CD14-positive monocyte (primary cell): ENCODE measurements at regions not wholly inside any gene's neighbourhood (a gene's known extent, or its start where the extent isn't known, plus 50 kb on each side); places are given as distances from the start of the nearest gene placed in this dataset.

Source experiments
- DNase-seq, 3 donors: peaks; one replicate each; pipeline ENCODE4 v3.0.0-alpha.2; 2011 to 2022
- H2AFZ ChIP-seq: 2 replicates; pipeline ENCODE4 v1.6.0; 2012; ENCODE audit warnings: mild to moderate bottlenecking, low read depth, low read length, inconsistent platforms; ENCODE audit not compliant: insufficient read depth, poor library complexity, severe bottlenecking
- H3K27ac ChIP-seq, 2 donors: 1 replicate in 1 of 2; 2 replicates in 1 of 2; pipeline ENCODE4 v1.5.1; 2012 to 2013; ENCODE audit warnings: low read length in 2 of 2, control low read depth in 1 of 2, inconsistent platforms in 1 of 2, low read depth in 1 of 2, mild to moderate bottlenecking in 1 of 2
- H3K27me3 ChIP-seq, 2 donors: one replicate each; pipeline versions ENCODE4 v1.6.0 to v1.6.1; 2011 to 2013; ENCODE audit warnings: low read length in 2 of 2; ENCODE audit not compliant: control insufficient read depth in 2 of 2, insufficient read depth in 2 of 2
- H3K36me3 ChIP-seq, 2 donors: replicated peaks in 1 of 2; 1 replicate in 1 of 2; 2 replicates in 1 of 2; pipeline versions ENCODE4 v1.5.1 to v1.6.1; 2012 to 2013; ENCODE audit warnings: low read length in 2 of 2, control low read depth in 1 of 2, inconsistent platforms in 1 of 2, mild to moderate bottlenecking in 1 of 2; ENCODE audit not compliant: insufficient read depth in 2 of 2, control insufficient read depth in 1 of 2
- H3K4me1 ChIP-seq, 2 donors: 1 replicate in 1 of 2; 2 replicates in 1 of 2; pipeline versions ENCODE4 v1.5.1 to v1.6.1; 2012 to 2013; ENCODE audit warnings: low read length in 2 of 2, control low read depth in 1 of 2, inconsistent platforms in 1 of 2, mild to moderate bottlenecking in 1 of 2, moderate library complexity in 1 of 2; ENCODE audit not compliant: insufficient read depth in 2 of 2, control insufficient read depth in 1 of 2
- H3K4me2 ChIP-seq: replicated peaks from 2 replicates; pipeline ENCODE3; 2012; ENCODE audit warnings: low read length, moderate library complexity, mild to moderate bottlenecking; ENCODE audit not compliant: poor library complexity, severe bottlenecking; ENCODE audit errors: extremely low read depth
- H3K4me3 ChIP-seq, 3 experiments: fragments of 200-600 bp in 1 of 3; sonication (generic) in 1 of 3; replicated peaks in 1 of 3; 1 replicate in 2 of 3; 2 replicates in 1 of 3; pipeline ENCODE4 v1.5.1; 2011 to 2013; ENCODE audit warnings: low read length in 3 of 3, mild to moderate bottlenecking in 3 of 3, control low read depth in 2 of 3, low read depth in 2 of 3, inconsistent platforms in 1 of 3, moderate library complexity in 1 of 3
- H3K79me2 ChIP-seq: 2 replicates; pipeline ENCODE4 v1.6.0; 2012; ENCODE audit warnings: mild to moderate bottlenecking, control low read depth, inconsistent platforms, low read length, moderate library complexity; ENCODE audit not compliant: insufficient read depth
- H3K9ac ChIP-seq: 2 replicates; pipeline ENCODE4 v1.6.0; 2017; ENCODE audit warnings: low read length, mild to moderate bottlenecking; ENCODE audit not compliant: insufficient read depth, poor library complexity, severe bottlenecking
- H3K9me3 ChIP-seq, 2 donors: replicated peaks in 1 of 2; 1 replicate in 1 of 2; 2 replicates in 1 of 2; pipeline versions ENCODE4 v1.5.1 to v1.6.1; 2012 to 2013; ENCODE audit warnings: low read length in 2 of 2, control low read depth in 1 of 2; ENCODE audit not compliant: control insufficient read depth in 1 of 2, insufficient read depth in 1 of 2
- H4K20me1 ChIP-seq: 2 replicates; pipeline ENCODE4 v1.6.0; 2012; ENCODE audit warnings: mild to moderate bottlenecking, low read length, control low read depth, moderate library complexity; ENCODE audit not compliant: insufficient read depth
- H3K27ac Mint-ChIP-seq, 7 donors: one replicate each; pipeline ENCODE4 v1.8.0; 2020; ENCODE audit warnings: mild to moderate bottlenecking in 7 of 7, mixed read lengths in 7 of 7, moderate library complexity in 6 of 7, inconsistent platforms in 2 of 7
- H3K27me3 Mint-ChIP-seq, 3 donors: one replicate each; pipeline ENCODE4 v1.8.0; 2021 to 2022; ENCODE audit warnings: low read depth in 3 of 3, mild to moderate bottlenecking in 3 of 3, mixed read lengths in 3 of 3, moderate library complexity in 3 of 3, inconsistent platforms in 1 of 3
- H3K36me3 Mint-ChIP-seq, 2 donors: one replicate each; pipeline ENCODE4 v1.8.0; 2020; ENCODE audit warnings: mixed read lengths in 2 of 2, inconsistent platforms in 1 of 2, mild to moderate bottlenecking in 1 of 2
- H3K4me1 Mint-ChIP-seq: one replicate; pipeline ENCODE4 v1.8.0; 2020; ENCODE audit warnings: mild to moderate bottlenecking, mixed read lengths
- H3K4me3 Mint-ChIP-seq, 2 donors: one replicate each; pipeline ENCODE4 v1.8.0; 2020; ENCODE audit warnings: mild to moderate bottlenecking in 2 of 2, mixed read lengths in 2 of 2, moderate library complexity in 1 of 2
- H3K9me3 Mint-ChIP-seq, 7 donors: one replicate each; pipeline ENCODE4 v1.8.0; 2020 to 2022; ENCODE audit warnings: mixed read lengths in 7 of 7, mild to moderate bottlenecking in 6 of 7, moderate library complexity in 6 of 7, inconsistent platforms in 2 of 7
- CTCF ChIP-seq: fragments of 200-600 bp; IDR thresholded peaks from one replicate; pipeline ENCODE4 v1.8.0; 2022; ENCODE audit warnings: antibody characterized with exemption, mild to moderate bottlenecking
- WGBS: methylation state at CpG from one replicate; pipeline ENCODE4 v1.1.5; 2013; ENCODE audit warnings: missing lambda C conversion rate; ENCODE audit not compliant: insufficient coverage; 5-methylcytosine and 5-hydroxymethylcytosine counted together
- intact Hi-C, 2 donors: fragments of 100-400 bp; cut with micrococcal nuclease; formaldehyde crosslinking; loops; one replicate each; pipeline versions ENCODE4 v1.15.0 to v1.15.1; 2023

- Mint-ChIP-seq H3K9me3 (peaks cover 0 to 7% (median 2%) of the 10 kb centered on the region in 7 donors), H3K4me1 (no peaks in the 10 kb centered on the region), H3K27ac (no peak overlapping the region), H3K36me3 (no peaks in the 10 kb centered on the region), H3K4me3 (no peak overlapping the region), H3K27me3 (no peaks in the 10 kb centered on the region)
- Histone ChIP-seq H3K79me2 (no peaks in the 10 kb centered on the region), H3K9ac (no peak overlapping the region), H3K4me1 (no peaks in the 10 kb centered on the region), H3K9me3 (no peaks in the 10 kb centered on the region), H3K4me3 (no peak overlapping the region), H3K27me3 (no peaks in the 10 kb centered on the region), H3K36me3 (no peaks in the 10 kb centered on the region), H3K27ac (no peak overlapping the region), H4K20me1 (no peaks in the 10 kb centered on the region), H2AFZ (no peak overlapping the region), H3K4me2 (no peak overlapping the region)
- no peak for TF ChIP-seq CTCF
- intact Hi-C loops, result no loop called here
- WGBS, result no CpG with 5 or more reads among the region's 2 CpGs
- no peak for DNase-seq
Observed at GRCh38 chr4:60384516-60384915, 815.6 kb upstream of the ADGRL3 start.

GRCh38 chr4:60389633-60390032, 810.5 kb upstream of the ADGRL3 start:
- no peaks in the 10 kb centered on the region for H3K36me3 ChIP-seq
- H3K4me2 ChIP-seq, result no peak overlapping the region
- no peak overlapping the region for H3K9ac ChIP-seq
- H3K4me1 Mint-ChIP-seq, result no peaks in the 10 kb centered on the region
- no peak overlapping the region for H3K27ac Mint-ChIP-seq
- peaks cover 0 to 10% (median 7%) of the 10 kb centered on the region in 7 donors for H3K9me3 Mint-ChIP-seq
- H3K9me3 ChIP-seq, result peaks cover 0 to 4% of the 10 kb centered on the region in 2 donors
- H3K27me3 ChIP-seq, result no peaks in the 10 kb centered on the region
- no peak overlapping the region for H3K27ac ChIP-seq
- H3K4me1 ChIP-seq, result no peaks in the 10 kb centered on the region
- no peaks in the 10 kb centered on the region for H3K36me3 Mint-ChIP-seq
- no peaks in the 10 kb centered on the region for H4K20me1 ChIP-seq
- H3K27me3 Mint-ChIP-seq, result no peaks in the 10 kb centered on the region
- H3K4me3 Mint-ChIP-seq, result no peak overlapping the region
- DNase-seq, result no peak
- no CpG with 5 or more reads among the region's 4 CpGs for whole genome bisulfite sequencing
- intact Hi-C loops, result no loop called here
- no peak overlapping the region for H2AFZ ChIP-seq
- H3K4me3 ChIP-seq, result no peak overlapping the region
- TF ChIP-seq CTCF, result no peak
- H3K79me2 ChIP-seq, result no peaks in the 10 kb centered on the region
